AG04450 (cell line): ENCODE measurements at regions not wholly inside any gene's neighbourhood (a gene's known extent, or its start where the extent isn't known, plus 50 kb on each side); places are given as distances from the start of the nearest gene placed in this dataset.

Experiments
- CTCF ChIA-PET: fragments of 300-600, 350-600 bp; formaldehyde crosslinking; extraction: SDS; loops from one replicate; lab custom pipeline; 2022; ENCODE audit warnings: antibody characterized with exemption, inconsistent platforms; lab: Charles Lee
- POLR2A ChIA-PET: fragments of 350-600 bp; formaldehyde crosslinking; extraction: SDS; loops from one replicate; lab custom pipeline; 2021; ENCODE audit warnings: antibody characterized with exemption, inconsistent platforms; lab: Yijun Ruan, JAX
- DNase-seq: peaks from one replicate; pipeline ENCODE4 v3.0.0-alpha.2; 2011; ENCODE audit warnings: low read depth, low spot score
- H3K27ac ChIP-seq: one replicate; pipeline ENCODE4 v1.5.1; 2012; ENCODE audit warnings: low read depth, low read length, control low read depth
- H3K27me3 ChIP-seq: one replicate; pipeline ENCODE4 v1.6.0; 2012; ENCODE audit warnings: low read length; ENCODE audit not compliant: control insufficient read depth, insufficient read depth
- H3K4me3 ChIP-seq: 2 replicates; pipeline ENCODE4 v1.5.1; 2011; ENCODE audit warnings: mild to moderate bottlenecking, low read depth, low read length, control low read depth
- H3K9me3 ChIP-seq: 2 replicates; pipeline ENCODE4 v1.5.1; 2012; ENCODE audit warnings: low read length; ENCODE audit not compliant: control insufficient read depth, insufficient read depth
- TF ChIP-seq, protein P1 (sequence below): IDR thresholded peaks from 2 replicates; pipeline ENCODE4 v1.5.1; 2011; ENCODE audit warnings: low read depth, low read length, control low read depth, inconsistent platforms

DNA sequence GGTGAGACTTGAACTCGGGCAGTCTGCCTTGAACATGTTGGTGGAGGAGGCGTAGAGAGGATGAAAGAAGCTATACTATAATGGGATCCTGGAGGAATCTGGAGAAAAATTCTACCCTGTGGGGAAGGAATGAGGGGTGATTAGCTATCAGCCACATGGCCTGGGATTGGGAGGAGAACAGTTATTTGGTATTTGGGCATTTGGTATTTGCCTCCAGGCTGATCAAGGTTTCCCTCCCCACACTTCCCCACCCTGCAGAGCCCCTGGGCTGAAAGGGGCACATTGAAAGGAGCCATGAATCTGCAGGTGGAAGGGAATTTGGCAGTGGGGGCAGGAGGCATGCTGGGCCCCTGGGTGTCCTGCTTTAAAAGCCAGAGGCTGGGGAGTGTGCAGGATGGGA, 235.3 kb downstream of the INHBA start:
- TF ChIP-seq, protein P1, sequence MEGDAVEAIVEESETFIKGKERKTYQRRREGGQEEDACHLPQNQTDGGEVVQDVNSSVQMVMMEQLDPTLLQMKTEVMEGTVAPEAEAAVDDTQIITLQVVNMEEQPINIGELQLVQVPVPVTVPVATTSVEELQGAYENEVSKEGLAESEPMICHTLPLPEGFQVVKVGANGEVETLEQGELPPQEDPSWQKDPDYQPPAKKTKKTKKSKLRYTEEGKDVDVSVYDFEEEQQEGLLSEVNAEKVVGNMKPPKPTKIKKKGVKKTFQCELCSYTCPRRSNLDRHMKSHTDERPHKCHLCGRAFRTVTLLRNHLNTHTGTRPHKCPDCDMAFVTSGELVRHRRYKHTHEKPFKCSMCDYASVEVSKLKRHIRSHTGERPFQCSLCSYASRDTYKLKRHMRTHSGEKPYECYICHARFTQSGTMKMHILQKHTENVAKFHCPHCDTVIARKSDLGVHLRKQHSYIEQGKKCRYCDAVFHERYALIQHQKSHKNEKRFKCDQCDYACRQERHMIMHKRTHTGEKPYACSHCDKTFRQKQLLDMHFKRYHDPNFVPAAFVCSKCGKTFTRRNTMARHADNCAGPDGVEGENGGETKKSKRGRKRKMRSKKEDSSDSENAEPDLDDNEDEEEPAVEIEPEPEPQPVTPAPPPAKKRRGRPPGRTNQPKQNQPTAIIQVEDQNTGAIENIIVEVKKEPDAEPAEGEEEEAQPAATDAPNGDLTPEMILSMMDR = no peak
- Histone ChIP-seq H3K9me3 (no peaks in the 10 kb centered on the region), H3K4me3 (no peak overlapping the region), H3K27ac (no peak overlapping the region), H3K27me3 (no peaks in the 10 kb centered on the region)
- POLR2A ChIA-PET = no interaction called here
- no peak for DNase-seq
- CTCF ChIA-PET = no interaction called here

GRCh38 chr7:41466760-41467384, 236.0 kb downstream of the INHBA start:
- no peaks in the 10 kb centered on the region for H3K9me3 ChIP-seq
- POLR2A ChIA-PET = no interaction called here

DNA sequence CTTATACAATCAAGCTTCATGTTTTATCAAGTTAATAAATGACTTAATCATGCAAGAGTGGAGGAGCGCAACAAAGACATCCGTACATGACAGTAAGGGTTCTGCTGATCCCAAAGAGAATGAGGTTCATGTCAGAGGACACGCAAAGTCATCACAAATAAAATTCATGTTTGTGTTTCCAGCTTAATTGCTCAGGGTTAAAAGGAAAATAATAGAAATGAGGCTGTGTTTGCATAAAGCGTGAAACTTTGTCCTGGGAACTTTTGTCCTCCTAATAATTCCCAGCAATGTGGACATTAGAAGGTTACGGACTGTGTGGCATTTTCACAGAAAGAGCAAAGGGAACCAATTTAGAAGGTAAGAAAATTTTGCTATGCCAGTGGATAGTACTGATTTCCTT, 237.3 kb downstream of the INHBA start:
- no peak for DNase-seq
- CTCF ChIA-PET = no interaction called here
- TF ChIP-seq, protein P1 = no peak

More at GRCh38 chr7:41466760-41467384, 236.0 kb downstream of the INHBA start:
- no peak overlapping the region for H3K27ac ChIP-seq
- no peak overlapping the region for H3K4me3 ChIP-seq
- H3K27me3 ChIP-seq = no peaks in the 10 kb centered on the region
- CTCF ChIA-PET = no interaction called here
- TF ChIP-seq, protein P1 = no peak
- DNase-seq = no peak

GRCh38 chr7:41463770-41464470, 239.0 kb downstream of the INHBA start:
- ChIA-PET POLR2A (no interaction called here), CTCF (no interaction called here)
- Histone ChIP-seq H3K9me3 (no peaks in the 10 kb centered on the region), H3K27me3 (no peaks in the 10 kb centered on the region), H3K4me3 (no peak overlapping the region), H3K27ac (no peak overlapping the region)
- no peak for DNase-seq
- TF ChIP-seq, protein P1 = no peak

More for the DNA sequence above, 237.3 kb downstream of the INHBA start:
- no peak overlapping the region for H3K4me3 ChIP-seq
- H3K9me3 ChIP-seq = no peaks in the 10 kb centered on the region
- no peak overlapping the region for H3K27ac ChIP-seq
- no peaks in the 10 kb centered on the region for H3K27me3 ChIP-seq
- POLR2A ChIA-PET = no interaction called here

DNA sequence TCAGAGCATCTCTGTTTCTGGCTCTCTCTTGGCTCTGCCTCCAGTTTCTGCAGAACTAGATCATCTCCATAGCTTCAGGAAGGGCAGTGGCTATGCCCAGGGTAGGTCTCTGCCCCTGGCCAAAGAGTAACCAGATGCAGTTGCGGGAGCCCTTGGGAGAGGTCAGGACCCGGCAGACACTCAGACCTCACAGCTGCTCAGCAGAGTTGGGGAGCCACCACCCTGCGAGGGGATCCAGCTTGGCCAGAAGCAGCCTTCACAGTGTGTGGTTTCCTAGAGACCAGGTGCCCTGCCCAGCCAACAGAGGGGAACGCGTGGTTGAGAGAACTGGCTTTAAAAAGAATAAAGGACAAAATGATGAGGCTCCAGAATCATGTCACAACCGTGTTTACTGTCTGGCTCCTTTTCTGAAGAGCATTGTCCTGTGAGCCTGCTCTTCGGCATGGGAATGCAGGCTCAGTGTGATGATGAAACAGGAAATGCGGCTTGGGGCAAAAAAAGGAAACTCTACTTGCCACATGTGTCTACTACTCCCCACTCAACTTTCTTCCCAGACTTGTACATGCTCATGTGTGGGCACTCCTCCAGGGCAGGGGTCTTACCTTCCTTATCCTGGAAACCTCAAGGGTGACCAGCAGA, 243.1 kb downstream of the INHBA start:
- TF ChIP-seq, protein P1 = no peak
- Histone ChIP-seq H3K27ac (no peak overlapping the region), H3K9me3 (no peaks in the 10 kb centered on the region), H3K4me3 (no peak overlapping the region), H3K27me3 (no peaks in the 10 kb centered on the region)
- CTCF ChIA-PET = no interaction called here
- POLR2A ChIA-PET = no interaction called here
- DNase-seq = no peak
